H1 (cell line): ENCODE measurements at regions not wholly inside any gene's neighbourhood (a gene's known extent, or its start where the extent isn't known, plus 50 kb on each side); places are given as distances from the start of the nearest gene placed in this dataset.

Experiments
- ATF2 ChIP-seq: IDR thresholded peaks from 2 replicates; pipeline ENCODE4 v1.6.1; 2012; ENCODE audit warnings: low read length, inconsistent platforms
- CBX8 ChIP-seq: fragments of 300-800, 300-1000 bp; sonication (generic); IDR thresholded peaks from 2 replicates; pipeline ENCODE4 v1.7.1; 2016; ENCODE audit warnings: low read depth, low read length, borderline replicate concordance
- CHD2 ChIP-seq: IDR thresholded peaks from 2 replicates; pipeline ENCODE4 v1.6.1; 2012; ENCODE audit warnings: low read length, improper control_type of control experiment
- MAFK ChIP-seq: IDR thresholded peaks from 2 replicates; pipeline ENCODE4 v1.6.1; 2012; ENCODE audit warnings: low read depth, mild to moderate bottlenecking, improper control_type of control experiment, low read length
- RNF2 ChIP-seq: fragments of 200-900, 300-1000 bp; sonication (generic); IDR thresholded peaks from 2 replicates; pipeline ENCODE4 v1.7.1; 2016; ENCODE audit warnings: borderline replicate concordance, low read depth, mild to moderate bottlenecking, antibody characterized with exemption, low read length; ENCODE audit not compliant: poor library complexity, severe bottlenecking; ENCODE audit errors: missing control alignments
- TAF7 ChIP-seq: optimal IDR thresholded peaks from 2 replicates; pipeline ENCODE3; 2011; ENCODE audit warnings: low read depth, mild to moderate bottlenecking, inconsistent platforms, low read length, moderate library complexity, borderline replicate concordance

- no peak for TF ChIP-seq MAFK
- TF ChIP-seq ATF2, result no peak
- TF ChIP-seq CHD2, result no peak
- TF ChIP-seq CBX8, result no peak
- TF ChIP-seq TAF7, result no peak
- no peak for TF ChIP-seq RNF2
Observed at GRCh38 chr14:36442824-36443241, 77.2 kb downstream of the NKX2-1 start (continued).
